Neural cell (in vitro differentiated cells): ENCODE measurements at regions not wholly inside any gene's neighbourhood (a gene's known extent, or its start where the extent isn't known, plus 50 kb on each side); places are given as distances from the start of the nearest gene placed in this dataset.

Experiments
- H2AFZ ChIP-seq: fragments of 200-600, 300-800 bp; sonication (generic), shearing (Covaris generic); 2 replicates; pipeline ENCODE4 v1.6.0; 2014; ENCODE audit warnings: low read depth, mild to moderate bottlenecking, antibody characterized with exemption, low read length, moderate library complexity
- H3F3A ChIP-seq: fragments of 200-600 bp; shearing (Covaris generic); 2 replicates; pipeline ENCODE4 v1.6.1; 2016; ENCODE audit warnings: mild to moderate bottlenecking, moderate library complexity, mixed read lengths, antibody characterized with exemption, low read length; ENCODE audit not compliant: insufficient read depth, poor library complexity, severe bottlenecking
- H3K27ac ChIP-seq: fragments of 200-600, 300-800 bp; sonication (generic), shearing (Covaris generic); 2 replicates; pipeline ENCODE4 v1.5.1; 2014; ENCODE audit warnings: mild to moderate bottlenecking, low read length, moderate library complexity
- H3K27me3 ChIP-seq: fragments of 300-800, 200-600 bp; sonication (generic), shearing (Covaris generic); 2 replicates; pipeline ENCODE4 v1.6.0; 2014; ENCODE audit warnings: mild to moderate bottlenecking, low read depth, low read length, moderate library complexity; ENCODE audit not compliant: insufficient read depth
- H3K36me3 ChIP-seq: fragments of 300-800, 200-600 bp; sonication (generic), shearing (Covaris generic); 2 replicates; pipeline ENCODE4 v1.5.1; 2014; ENCODE audit warnings: mild to moderate bottlenecking, antibody characterized with exemption, low read length, moderate library complexity; ENCODE audit not compliant: insufficient read depth
- H3K4me2 ChIP-seq: fragments of 300-800, 200-600 bp; sonication (generic), shearing (Covaris generic); 2 replicates; pipeline ENCODE4 v1.6.0; 2014; ENCODE audit warnings: mild to moderate bottlenecking, low read length
- H3K4me3 ChIP-seq: fragments of 300-800, 200-600 bp; sonication (generic), shearing (Covaris generic); 2 replicates; pipeline ENCODE4 v1.5.1; 2014; ENCODE audit warnings: mild to moderate bottlenecking, low read length, moderate library complexity
- H3K79me2 ChIP-seq: fragments of 200-600 bp; shearing (Covaris generic); replicated peaks from 2 replicates; pipeline ENCODE4 v1.6.0; 2014; ENCODE audit warnings: mild to moderate bottlenecking, low read length, moderate library complexity; ENCODE audit not compliant: insufficient read depth
- H3K9ac ChIP-seq: fragments of 300-800, 200-600 bp; sonication (generic), shearing (Covaris generic); 2 replicates; pipeline ENCODE4 v1.6.1; 2016; ENCODE audit warnings: mild to moderate bottlenecking, low read length, mixed read lengths
- H3K9me2 ChIP-seq: fragments of 200-600 bp; shearing (Covaris generic); 2 replicates; pipeline ENCODE4 v1.6.1; 2016; ENCODE audit warnings: mild to moderate bottlenecking, low read length, mixed read lengths; ENCODE audit not compliant: insufficient read depth
- H3K9me3 ChIP-seq: fragments of 200-600, 300-800 bp; sonication (generic), shearing (Covaris generic); 2 replicates; pipeline ENCODE4 v1.6.1; 2016; ENCODE audit warnings: mild to moderate bottlenecking, mixed run types, low read length, moderate library complexity, mixed read lengths
- H4K20me1 ChIP-seq: fragments of 200-600 bp; shearing (Covaris generic); 2 replicates; pipeline ENCODE4 v1.6.1; 2016; ENCODE audit warnings: mild to moderate bottlenecking, mixed run types; ENCODE audit not compliant: insufficient read depth
- CTCF ChIP-seq: fragments of 450-650 bp; IDR thresholded peaks from 2 replicates; pipeline ENCODE4 v1.5.1; 2014; ENCODE audit warnings: antibody characterized with exemption, mild to moderate bottlenecking, moderate library complexity; ENCODE audit not compliant: poor library complexity, severe bottlenecking
- EP300 ChIP-seq: fragments of 450-650 bp; conservative IDR thresholded peaks from 2 replicates; pipeline ENCODE4 v1.6.1; 2014; ENCODE audit warnings: antibody characterized with exemption, mild to moderate bottlenecking, moderate library complexity; ENCODE audit not compliant: poor library complexity, severe bottlenecking
- EZH2 ChIP-seq: fragments of 200-600, 300-800 bp; shearing (Covaris generic), sonication (generic); IDR thresholded peaks from 2 replicates; pipeline ENCODE4 v1.6.1; 2014; ENCODE audit warnings: antibody characterized with exemption, low read length, borderline replicate concordance, mild to moderate bottlenecking; ENCODE audit not compliant: insufficient read depth, poor library complexity, severe bottlenecking
- MXI1 ChIP-seq: fragments of 450-650 bp; conservative IDR thresholded peaks from 2 replicates; pipeline ENCODE4 v1.6.1; 2014; ENCODE audit warnings: antibody characterized with exemption, mild to moderate bottlenecking; ENCODE audit not compliant: poor library complexity, severe bottlenecking
- POLR2AphosphoS5 ChIP-seq: IDR thresholded peaks from 2 replicates; pipeline ENCODE4 v1.6.1; 2012
- RAD21 ChIP-seq: fragments of 450-650 bp; conservative IDR thresholded peaks from 2 replicates; pipeline ENCODE4 v1.6.1; 2014; ENCODE audit warnings: antibody characterized with exemption, mild to moderate bottlenecking, moderate library complexity
- REST ChIP-seq: IDR thresholded peaks from 2 replicates; pipeline ENCODE4 v1.6.1; 2012; ENCODE audit warnings: borderline replicate concordance
- SMC3 ChIP-seq: fragments of 450-650 bp; conservative IDR thresholded peaks from 2 replicates; pipeline ENCODE4 v1.6.1; 2014; ENCODE audit warnings: antibody characterized with exemption, mild to moderate bottlenecking, moderate library complexity; ENCODE audit not compliant: poor library complexity
- TAF1 ChIP-seq: IDR thresholded peaks from 2 replicates; pipeline ENCODE4 v1.6.1; 2012; ENCODE audit warnings: low read depth

- H3K9me3 ChIP-seq = no peaks in the 10 kb centered on the region
- H3K9ac ChIP-seq = no peak overlapping the region
- H3F3A ChIP-seq = no peaks in the 10 kb centered on the region
- H3K27me3 ChIP-seq = no peaks in the 10 kb centered on the region
- H3K4me3 ChIP-seq = no peak overlapping the region
- TF ChIP-seq EZH2 (no peak), RAD21 (no peak), POLR2AphosphoS5 (no peak), REST (no peak), TAF1 (no peak), CTCF (no peak), EP300 (no peak), MXI1 (no peak), SMC3 (no peak)
- no peaks in the 10 kb centered on the region for H3K79me2 ChIP-seq
- no peak overlapping the region for H2AFZ ChIP-seq
- no peak overlapping the region for H3K27ac ChIP-seq
- H4K20me1 ChIP-seq = no peaks in the 10 kb centered on the region
- H3K4me2 ChIP-seq = no peak overlapping the region
- no peaks in the 10 kb centered on the region for H3K36me3 ChIP-seq
- H3K9me2 ChIP-seq = no peaks in the 10 kb centered on the region
Observed at GRCh38 chr13:22944378-22944777, 236.4 kb upstream of the SGCG start.

GRCh38 chr13:22945321-22946226 lies 235.2 kb upstream of the SGCG start:
- Histone ChIP-seq H3K9ac (no peak overlapping the region), H3K9me3 (no peaks in the 10 kb centered on the region), H3K4me3 (no peak overlapping the region), H3F3A (no peaks in the 10 kb centered on the region), H3K27me3 (no peaks in the 10 kb centered on the region), H4K20me1 (no peaks in the 10 kb centered on the region), H3K27ac (no peak overlapping the region), H3K79me2 (no peaks in the 10 kb centered on the region), H3K9me2 (no peaks in the 10 kb centered on the region), H3K4me2 (no peak overlapping the region), H3K36me3 (no peaks in the 10 kb centered on the region), H2AFZ (no peak overlapping the region)
- TF ChIP-seq EZH2 (no peak), POLR2AphosphoS5 (no peak), TAF1 (no peak), RAD21 (no peak), REST (no peak), SMC3 (no peak), MXI1 (no peak), CTCF (no peak), EP300 (no peak)
